HepG2 (cell line): ENCODE measurements at regions not wholly inside any gene's neighbourhood (a gene's known extent, or its start where the extent isn't known, plus 50 kb on each side); places are given as distances from the start of the nearest gene placed in this dataset.

Source experiments
- NCOA5 ChIP-seq: sonication (generic); formaldehyde crosslinking; IDR thresholded peaks from 2 replicates; pipeline ENCODE4 v1.4.0; 2020; ENCODE audit warnings: missing genetic modification reagents
- POGZ ChIP-seq: sonication (generic); formaldehyde crosslinking; IDR thresholded peaks from 2 replicates; pipeline ENCODE4 v1.4.0; 2020; ENCODE audit warnings: mild to moderate bottlenecking, missing genetic modification reagents

GRCh38 chr2:150373374-150373773 lies 114.1 kb downstream of the RND3 start:
- TF ChIP-seq POGZ (CRISPR knock-in tag): no peak
- TF ChIP-seq NCOA5 (CRISPR knock-in tag): no peak
